SK-N-MC (cell line): ENCODE measurements at regions not wholly inside any gene's neighbourhood (a gene's known extent, or its start where the extent isn't known, plus 50 kb on each side); places are given as distances from the start of the nearest gene placed in this dataset.

Experiments
- DNase-seq: peaks from one replicate; pipeline ENCODE4 v3.0.0-alpha.2; 2011; ENCODE audit warnings: low read depth, low spot score
- H3K27ac ChIP-seq: fragments of 200-600 bp; sonication (generic); 2 replicates; pipeline ENCODE4 v1.5.1; 2016; ENCODE audit warnings: mixed run types
- H3K36me3 ChIP-seq: fragments of 200-600 bp; sonication (generic); 2 replicates; pipeline ENCODE4 v1.6.1; 2017; ENCODE audit warnings: antibody characterized with exemption, low read length, mixed read lengths; ENCODE audit not compliant: insufficient read depth
- H3K4me3 ChIP-seq: fragments of 200-600 bp; sonication (generic); 2 replicates; pipeline ENCODE4 v1.5.1; 2016
- H3K9ac ChIP-seq: fragments of 200-600 bp; sonication (generic); 2 replicates; pipeline ENCODE4 v1.8.0; 2017; ENCODE audit warnings: mixed run types, mixed read lengths; ENCODE audit not compliant: insufficient read length
- H3K9me3 ChIP-seq: fragments of 200-600 bp; sonication (generic); 2 replicates; pipeline ENCODE4 v1.6.1; 2017; ENCODE audit warnings: low read depth, mild to moderate bottlenecking, antibody characterized with exemption, low read length, moderate library complexity, mixed read lengths
- EZH2 ChIP-seq: fragments of 200-600 bp; sonication (generic); IDR thresholded peaks from one replicate; pipeline ENCODE4 v1.6.1; 2017; ENCODE audit warnings: antibody characterized with exemption
- FOXP2 ChIP-seq: optimal IDR thresholded peaks from 2 replicates; pipeline ENCODE3; 2011; ENCODE audit warnings: mild to moderate bottlenecking, moderate library complexity; ENCODE audit not compliant: insufficient read depth; ENCODE audit errors: extremely low read length, control extremely low read depth
- POLR2AphosphoS5 ChIP-seq: IDR thresholded peaks from 2 replicates; pipeline ENCODE4 v1.6.1; 2012; ENCODE audit warnings: mild to moderate bottlenecking, low read depth, low read length, borderline replicate concordance

- DNase-seq: no peak
- TF ChIP-seq POLR2AphosphoS5 (no peak), EZH2 (no peak), FOXP2 (no peak)
- no peak overlapping the region for H3K9ac ChIP-seq
- H3K4me3 ChIP-seq: no peak overlapping the region
- no peaks in the 10 kb centered on the region for H3K9me3 ChIP-seq
- H3K36me3 ChIP-seq: no peaks in the 10 kb centered on the region
- no peak overlapping the region for H3K27ac ChIP-seq
These were observed 667.8 kb downstream of the NOVA1 start for GRCh38 chr14:25929881-25930615.

- DNase-seq: no peak
- no peaks in the 10 kb centered on the region for H3K36me3 ChIP-seq
- H3K9me3 ChIP-seq: no peaks in the 10 kb centered on the region
- no peak overlapping the region for H3K27ac ChIP-seq
- H3K9ac ChIP-seq: no peak overlapping the region
- TF ChIP-seq POLR2AphosphoS5: no peak
- no peak for TF ChIP-seq FOXP2
- TF ChIP-seq EZH2: no peak
- H3K4me3 ChIP-seq: no peak overlapping the region
These were observed 686.0 kb downstream of the NOVA1 start for GRCh38 chr14:25911831-25912230.

GRCh38 chr14:25909045-25909747 lies 688.6 kb downstream of the NOVA1 start:
- TF ChIP-seq FOXP2 (no peak), POLR2AphosphoS5 (no peak), EZH2 (no peak)
- H3K4me3 ChIP-seq: no peak overlapping the region
- H3K9ac ChIP-seq: no peak overlapping the region
- H3K9me3 ChIP-seq: no peaks in the 10 kb centered on the region
- DNase-seq: no peak
- H3K27ac ChIP-seq: no peak overlapping the region
- H3K36me3 ChIP-seq: no peaks in the 10 kb centered on the region

- Histone ChIP-seq H3K4me3 (no peak overlapping the region), H3K9ac (no peak overlapping the region), H3K27ac (no peak overlapping the region), H3K9me3 (no peaks in the 10 kb centered on the region), H3K36me3 (no peaks in the 10 kb centered on the region)
- no peak for DNase-seq
- TF ChIP-seq EZH2 (no peak), POLR2AphosphoS5 (no peak), FOXP2 (no peak)
These were observed 689.4 kb downstream of the NOVA1 start for GRCh38 chr14:25908277-25909044.

- Histone ChIP-seq H3K36me3 (no peaks in the 10 kb centered on the region), H3K27ac (no peak overlapping the region), H3K4me3 (no peak overlapping the region), H3K9me3 (no peaks in the 10 kb centered on the region), H3K9ac (no peak overlapping the region)
- no peak for DNase-seq
- TF ChIP-seq FOXP2 (no peak), POLR2AphosphoS5 (no peak), EZH2 (no peak)
These were observed 693.4 kb downstream of the NOVA1 start for GRCh38 chr14:25904446-25904845.

- H3K36me3 ChIP-seq: no peaks in the 10 kb centered on the region
- H3K9me3 ChIP-seq: no peaks in the 10 kb centered on the region
- H3K4me3 ChIP-seq: no peak overlapping the region
- no peak for DNase-seq
- H3K9ac ChIP-seq: no peak overlapping the region
- H3K27ac ChIP-seq: no peak overlapping the region
- TF ChIP-seq POLR2AphosphoS5 (no peak), FOXP2 (no peak), EZH2 (no peak)
These were observed 698.6 kb downstream of the NOVA1 start for GRCh38 chr14:25899197-25899596.

- Histone ChIP-seq H3K36me3 (no peaks in the 10 kb centered on the region), H3K9ac (no peak overlapping the region), H3K27ac (no peak overlapping the region), H3K9me3 (no peaks in the 10 kb centered on the region), H3K4me3 (no peak overlapping the region)
- TF ChIP-seq EZH2 (no peak), FOXP2 (no peak), POLR2AphosphoS5 (no peak)
- DNase-seq: no peak
These were observed 701.1 kb downstream of the NOVA1 start for GRCh38 chr14:25896777-25897176.

- H3K4me3 ChIP-seq: no peak overlapping the region
- TF ChIP-seq FOXP2: no peak
- TF ChIP-seq POLR2AphosphoS5: no peak
- no peak for TF ChIP-seq EZH2
- no peak overlapping the region for H3K27ac ChIP-seq
- DNase-seq: no peak
- no peaks in the 10 kb centered on the region for H3K36me3 ChIP-seq
- no peak overlapping the region for H3K9ac ChIP-seq
- H3K9me3 ChIP-seq: no peaks in the 10 kb centered on the region
These were observed 702.1 kb downstream of the NOVA1 start for GRCh38 chr14:25895740-25896139.
